GM19467 (cell line): ENCODE measurements at regions not wholly inside any gene's neighbourhood (a gene's known extent, or its start where the extent isn't known, plus 50 kb on each side); places are given as distances from the start of the nearest gene placed in this dataset.

Experiments used
- ATAC-seq: cut with Tn5 transposase; IDR thresholded peaks from one replicate; pipeline ENCODE4 v1.9.1; 2021; ENCODE audit warnings: mild to moderate bottlenecking, moderate library complexity; ENCODE audit not compliant: unreplicated experiment

GRCh38 chr1:218705911-218706893, 361.1 kb downstream of the TGFB2 start:
- no peak for ATAC-seq

- ATAC-seq: no peak
Measured at GRCh38 chr1:218711001-218711400, 365.9 kb downstream of the TGFB2 start.

GRCh38 chr1:218711884-218712674, 366.9 kb downstream of the TGFB2 start:
- ATAC-seq: no peak

DNA sequence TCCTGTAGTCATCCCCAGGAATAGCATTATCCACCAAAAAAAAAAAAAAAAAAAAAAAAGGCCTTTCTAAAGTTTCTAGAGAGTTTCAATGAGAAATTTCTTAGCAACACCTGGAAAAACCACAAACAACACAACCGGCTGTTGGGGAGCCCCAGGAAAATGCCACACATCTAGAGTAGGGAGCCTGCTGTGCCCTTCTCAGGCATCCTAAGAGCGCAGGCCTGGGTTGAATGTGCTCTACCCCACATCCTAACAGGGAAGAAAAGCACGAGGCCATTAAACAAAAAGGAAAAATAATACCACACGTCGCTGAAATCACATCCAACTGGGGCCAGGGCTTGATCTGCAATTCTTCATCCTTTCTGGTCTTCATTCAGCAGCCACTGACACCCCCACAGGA, 367.5 kb downstream of the TGFB2 start:
- ATAC-seq: no peak

DNA sequence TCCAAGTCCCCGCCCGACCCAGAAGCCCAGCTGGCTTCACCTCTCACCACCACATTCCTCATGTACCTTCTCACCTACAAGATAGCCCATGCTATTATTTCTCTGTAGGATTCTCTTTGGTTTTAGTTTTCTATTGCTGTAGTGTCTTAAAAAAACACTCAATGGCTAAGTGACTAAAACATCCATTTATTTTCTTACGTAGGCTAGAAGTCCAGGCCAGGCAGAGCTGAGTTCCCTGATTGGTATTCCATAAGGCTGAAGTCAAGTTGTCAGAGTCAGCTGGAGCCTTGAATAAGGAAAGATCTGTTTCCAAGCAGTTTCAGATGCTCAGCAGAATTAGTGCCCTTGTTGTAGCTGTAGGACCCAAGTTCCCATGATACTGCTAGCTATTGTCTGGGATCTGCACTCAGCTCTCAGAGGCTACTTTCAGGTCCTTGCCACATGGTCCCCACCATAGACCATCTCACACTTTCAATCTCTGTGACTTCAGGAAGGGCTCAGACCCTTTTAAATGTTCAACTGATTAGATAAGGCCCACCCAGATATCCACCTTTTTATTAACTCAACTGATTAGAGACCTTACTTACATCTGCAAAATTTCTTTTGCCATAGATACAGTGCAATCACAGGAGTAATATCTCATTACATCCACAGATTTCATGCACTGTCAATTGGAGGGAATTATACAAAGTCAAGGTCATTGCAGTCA, 371.0 kb downstream of the TGFB2 start:
- no peak for ATAC-seq

DNA sequence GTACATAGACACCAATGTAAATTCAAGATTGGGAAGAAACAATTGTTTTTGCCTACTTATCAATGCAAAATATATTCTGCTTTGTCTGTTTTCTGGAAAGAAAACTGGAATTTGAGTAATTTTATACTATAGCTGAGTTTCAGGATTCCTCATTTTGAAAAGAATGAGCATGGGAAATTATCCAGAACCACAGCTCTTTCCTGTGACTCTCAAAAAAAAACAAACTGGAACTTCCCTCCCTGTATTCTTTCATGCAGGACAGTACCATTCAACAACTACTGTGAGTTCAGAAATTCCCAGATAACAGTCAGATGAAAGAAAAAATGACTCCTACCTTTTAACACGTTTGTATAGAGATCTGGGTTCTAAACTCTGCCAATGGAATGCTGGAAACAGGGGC, 372.4 kb downstream of the TGFB2 start:
- no peak for ATAC-seq

- ATAC-seq: no peak
Measured at GRCh38 chr1:218718206-218718605, 373.1 kb downstream of the TGFB2 start.

- no peak for ATAC-seq
Measured at GRCh38 chr1:218718977-218719376, 373.8 kb downstream of the TGFB2 start.

DNA sequence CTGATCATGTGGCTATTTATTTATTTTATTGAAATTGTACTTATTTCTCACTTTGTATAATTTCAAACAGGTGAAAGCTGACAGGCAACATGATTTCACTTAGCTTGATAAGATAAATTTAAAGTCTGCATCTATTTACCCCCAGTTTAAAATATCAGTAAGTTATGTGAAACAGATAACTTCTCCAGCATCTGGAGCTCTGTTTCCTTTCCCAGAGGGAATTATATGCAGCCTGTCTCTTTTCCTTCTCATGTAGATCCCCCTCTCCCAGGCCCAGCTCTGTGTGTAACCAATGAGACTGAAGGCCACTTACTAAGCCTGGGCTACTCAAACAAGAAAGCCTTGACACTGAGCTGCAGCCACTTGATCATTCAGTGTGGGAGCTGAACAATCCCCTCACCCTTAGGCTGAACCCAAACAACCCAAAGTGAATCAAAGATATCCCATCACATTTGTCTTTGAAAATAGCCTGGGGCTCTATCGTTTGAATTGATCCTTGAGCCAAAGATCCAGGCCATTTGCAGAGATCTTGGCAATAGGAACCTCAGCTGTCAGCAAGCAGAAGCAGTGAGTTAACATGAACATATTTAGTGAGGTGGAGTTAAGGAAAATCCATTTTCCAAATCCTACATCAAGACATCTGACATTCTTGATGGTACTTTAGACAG, 383.9 kb downstream of the TGFB2 start:
- ATAC-seq: no peak

- no peak for ATAC-seq
Measured at GRCh38 chr1:218735436-218736032, 390.4 kb downstream of the TGFB2 start.

GRCh38 chr1:218739426-218739825, 394.3 kb downstream of the TGFB2 start:
- ATAC-seq: no peak

- no peak for ATAC-seq
Measured at GRCh38 chr1:218741852-218742251, 396.7 kb downstream of the TGFB2 start.

DNA sequence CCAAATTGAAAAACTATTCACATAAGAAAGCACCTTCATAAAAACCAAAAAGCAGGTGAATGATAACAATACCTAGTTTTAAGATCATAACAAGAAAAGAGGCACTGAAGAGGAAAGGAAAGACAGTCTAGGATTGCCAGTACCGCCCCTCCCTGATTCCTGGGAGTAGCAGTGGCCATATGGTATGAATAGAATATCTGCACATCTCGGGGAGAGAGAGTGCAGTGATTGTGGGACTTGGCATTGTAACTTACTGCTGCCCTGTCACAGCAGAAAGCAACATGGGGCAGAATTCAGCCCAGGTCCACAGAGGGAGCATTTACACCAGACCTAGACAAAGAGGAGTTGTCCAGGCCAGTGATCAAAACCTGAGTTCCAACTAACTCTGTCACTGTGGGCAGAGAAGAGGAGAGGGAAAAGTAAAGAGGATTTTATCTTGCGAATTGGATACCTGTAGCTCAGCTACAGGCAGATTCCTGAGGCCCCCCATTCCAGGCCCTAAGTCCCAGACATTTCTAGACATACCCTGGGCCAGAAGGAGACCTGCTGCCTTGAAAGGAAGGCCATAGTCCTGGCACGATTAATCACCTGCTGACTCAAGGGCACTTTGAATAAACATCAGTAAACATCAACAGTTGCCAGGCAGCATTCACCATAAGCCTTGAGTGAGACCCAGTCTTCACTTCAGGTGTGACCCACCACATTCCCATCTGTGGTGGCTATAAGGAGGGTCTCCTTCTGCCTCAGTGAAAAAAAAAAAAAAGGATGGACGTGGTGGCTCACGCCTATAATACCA, 397.5 kb downstream of the TGFB2 start:
- ATAC-seq: no peak

- ATAC-seq: no peak
Measured at GRCh38 chr1:218743861-218744505, 398.8 kb downstream of the TGFB2 start.

GRCh38 chr1:218748071-218748470, 402.9 kb downstream of the TGFB2 start:
- ATAC-seq: no peak

DNA sequence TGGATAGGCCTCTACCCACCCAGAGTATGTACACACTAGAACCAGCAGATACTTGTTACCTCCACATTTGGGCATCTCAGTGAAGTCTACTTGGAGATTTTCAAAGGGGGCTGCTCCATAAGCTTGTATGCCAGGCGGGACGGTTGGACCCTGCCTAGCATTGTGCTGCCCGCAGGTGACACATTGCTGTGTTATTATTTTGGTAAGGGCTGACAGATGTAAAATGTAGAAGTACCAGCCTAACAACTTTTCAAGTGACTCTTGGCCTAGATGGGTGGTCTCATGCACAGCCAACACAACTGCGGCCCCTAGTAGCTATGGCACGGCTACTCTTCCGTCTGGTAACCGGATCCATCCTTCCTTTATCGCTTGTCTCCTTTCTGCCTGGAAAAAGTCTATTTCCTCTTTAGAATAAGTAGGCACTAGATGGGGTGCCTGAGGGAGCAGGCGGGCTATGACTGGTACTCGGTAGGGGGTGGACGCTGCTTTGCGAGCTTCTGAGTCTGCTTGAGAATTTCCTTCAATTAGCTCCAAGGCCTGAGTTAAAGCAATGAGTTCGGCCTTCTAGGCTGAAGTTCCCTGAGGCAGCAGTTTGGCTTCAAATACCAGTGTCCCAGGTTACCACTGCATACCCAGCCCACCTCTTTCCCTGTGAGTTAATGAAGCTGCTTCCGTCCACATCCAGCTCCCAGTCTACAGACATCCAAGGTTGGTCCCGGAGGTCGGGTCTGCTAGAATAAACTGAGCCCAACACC, 405.3 kb downstream of the TGFB2 start:
- ATAC-seq: no peak

GRCh38 chr1:218751208-218751948, 406.2 kb downstream of the TGFB2 start:
- ATAC-seq: no peak

- ATAC-seq: no peak
Measured at GRCh38 chr1:218752126-218752525, 407.0 kb downstream of the TGFB2 start.
